ENCODE measurements at regions not wholly inside any gene's neighbourhood (a gene's known extent, or its start where the extent isn't known, plus 50 kb on each side); places are given as distances from the start of the nearest gene placed in this dataset.

DNA sequence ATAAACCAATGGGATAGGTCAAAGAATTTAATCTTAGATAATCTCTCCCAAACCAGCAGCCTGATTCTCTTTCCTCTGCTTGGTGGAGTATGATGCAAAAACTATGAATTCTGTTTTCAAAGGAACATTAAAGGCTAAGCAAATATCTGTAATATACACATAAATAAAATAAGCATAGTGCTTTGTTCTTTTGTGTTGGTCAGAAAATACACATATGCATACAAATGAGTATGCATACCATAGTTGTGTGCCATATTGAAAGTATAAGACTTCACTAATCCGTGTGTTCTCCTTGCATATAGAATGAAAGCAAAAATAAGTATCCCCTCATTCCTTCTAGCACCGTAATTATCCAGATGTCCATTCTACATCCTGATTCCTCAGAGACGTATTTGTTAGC lies 1949.7 kb upstream of the CELF4 start:
- 92 to 94% (median 93%) methylated on average over 3 of the region's 3 CpGs for WGBS, 3 donors
- TF ChIP-seq POLR2A (IDR thresholded peaks at IDR 0.05) (no peak), EP300 (IDR thresholded peaks at IDR 0.05) (no peak)
- TF ChIP-seq, protein P1, sequence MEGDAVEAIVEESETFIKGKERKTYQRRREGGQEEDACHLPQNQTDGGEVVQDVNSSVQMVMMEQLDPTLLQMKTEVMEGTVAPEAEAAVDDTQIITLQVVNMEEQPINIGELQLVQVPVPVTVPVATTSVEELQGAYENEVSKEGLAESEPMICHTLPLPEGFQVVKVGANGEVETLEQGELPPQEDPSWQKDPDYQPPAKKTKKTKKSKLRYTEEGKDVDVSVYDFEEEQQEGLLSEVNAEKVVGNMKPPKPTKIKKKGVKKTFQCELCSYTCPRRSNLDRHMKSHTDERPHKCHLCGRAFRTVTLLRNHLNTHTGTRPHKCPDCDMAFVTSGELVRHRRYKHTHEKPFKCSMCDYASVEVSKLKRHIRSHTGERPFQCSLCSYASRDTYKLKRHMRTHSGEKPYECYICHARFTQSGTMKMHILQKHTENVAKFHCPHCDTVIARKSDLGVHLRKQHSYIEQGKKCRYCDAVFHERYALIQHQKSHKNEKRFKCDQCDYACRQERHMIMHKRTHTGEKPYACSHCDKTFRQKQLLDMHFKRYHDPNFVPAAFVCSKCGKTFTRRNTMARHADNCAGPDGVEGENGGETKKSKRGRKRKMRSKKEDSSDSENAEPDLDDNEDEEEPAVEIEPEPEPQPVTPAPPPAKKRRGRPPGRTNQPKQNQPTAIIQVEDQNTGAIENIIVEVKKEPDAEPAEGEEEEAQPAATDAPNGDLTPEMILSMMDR (IDR thresholded peaks at IDR 0.05) = no peak
- Histone ChIP-seq H3K36me3 (no peaks in the 10 kb centered on the region), H3K27ac (no peak overlapping the region), H3K4me3 (no peak overlapping the region), H3K4me1 (ENCODE audit: insufficient read depth) (no peaks in the 10 kb centered on the region), H3K9me3 (no peaks in the 10 kb centered on the region), H3K27me3 (no peaks in the 10 kb centered on the region)
- no peak for DNase-seq
- intact Hi-C loops (cut with DNase I) = no loop called here

- 47 to 58% (median 54%) methylated on average over 3 of the region's 3 CpGs for WGBS, 3 donors
- Histone ChIP-seq H3K9me3 (no peaks in the 10 kb centered on the region), H3K27ac (no peak overlapping the region), H3K4me3 (no peak overlapping the region), H3K27me3 (no peaks in the 10 kb centered on the region), H3K36me3 (no peaks in the 10 kb centered on the region), H3K4me1 (ENCODE audit: insufficient read depth) (no peaks in the 10 kb centered on the region)
- no peak for DNase-seq
- TF ChIP-seq, protein P1 (IDR thresholded peaks at IDR 0.05) = no peak
- no peak for TF ChIP-seq POLR2A (IDR thresholded peaks at IDR 0.05)
- no peak for TF ChIP-seq EP300 (IDR thresholded peaks at IDR 0.05)
- intact Hi-C loops (cut with DNase I) = no loop called here
These were observed 1947.6 kb upstream of the CELF4 start for GRCh38 chr18:39513186-39513585.

DNA sequence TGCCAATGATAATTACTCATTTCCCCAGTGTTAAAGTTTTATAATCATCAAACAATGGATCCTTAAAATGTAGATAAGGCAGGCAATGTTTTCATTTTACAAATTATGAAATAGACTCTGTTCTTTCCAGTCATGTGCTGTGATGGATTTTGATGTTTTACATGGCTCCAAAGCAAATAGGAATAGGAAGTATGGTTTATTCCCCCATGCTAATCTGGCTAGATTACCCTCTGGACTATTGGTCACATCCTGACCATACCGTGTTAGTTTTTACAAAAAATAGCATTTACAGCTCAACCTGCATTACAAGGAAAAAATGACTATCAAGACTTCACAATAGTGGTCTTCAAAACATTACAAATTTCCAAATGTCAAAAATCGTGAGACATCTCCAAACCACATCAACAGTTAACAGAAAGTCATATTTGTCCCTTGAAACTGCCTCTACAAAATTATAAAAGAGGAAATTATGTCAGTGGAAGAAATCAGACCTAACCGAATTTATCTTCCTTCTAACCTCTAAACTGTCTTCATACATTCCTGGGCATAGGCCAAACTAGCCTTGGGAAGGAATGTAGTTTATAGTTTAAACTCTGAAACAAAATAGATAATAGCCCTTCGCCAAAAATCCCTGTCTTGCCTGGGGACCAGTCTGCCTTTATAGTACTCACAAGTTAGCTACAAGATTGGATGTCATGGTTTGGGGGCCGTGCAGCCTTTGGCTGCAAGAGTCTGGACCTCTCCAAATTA lies 1941.2 kb upstream of the CELF4 start:
- Histone ChIP-seq H3K4me1 (ENCODE audit: insufficient read depth) (no peaks in the 10 kb centered on the region), H3K4me3 (no peak overlapping the region), H3K9me3 (no peaks in the 10 kb centered on the region), H3K27me3 (no peaks in the 10 kb centered on the region), H3K27ac (no peak overlapping the region), H3K36me3 (no peaks in the 10 kb centered on the region)
- TF ChIP-seq POLR2A (IDR thresholded peaks at IDR 0.05) (no peak), EP300 (IDR thresholded peaks at IDR 0.05) (no peak)
- TF ChIP-seq, protein P1 (IDR thresholded peaks at IDR 0.05) = no peak
- 28 to 49% (median 29%) methylated on average over 5 of the region's 5 CpGs for WGBS, 3 donors
- no peak for DNase-seq
- intact Hi-C loops (cut with DNase I) = no loop called here

- no peak for DNase-seq
- Histone ChIP-seq H3K27ac (no peak overlapping the region), H3K9me3 (no peaks in the 10 kb centered on the region), H3K36me3 (no peaks in the 10 kb centered on the region), H3K4me1 (ENCODE audit: insufficient read depth) (no peaks in the 10 kb centered on the region), H3K27me3 (no peaks in the 10 kb centered on the region), H3K4me3 (no peak overlapping the region)
- TF ChIP-seq EP300 (IDR thresholded peaks at IDR 0.05) (no peak), POLR2A (IDR thresholded peaks at IDR 0.05) (no peak)
- TF ChIP-seq, protein P1 (IDR thresholded peaks at IDR 0.05) = no peak
- WGBS, 3 donors = 40 to 55% (median 43%) methylated on average over 3 of the region's 3 CpGs
- intact Hi-C loops (cut with DNase I) = no loop called here
These were observed 1934.7 kb upstream of the CELF4 start for GRCh38 chr18:39500306-39500705.

All from ovary (tissue), 7 donors.